GM23338 (cell line): ENCODE measurements at regions not wholly inside any gene's neighbourhood (a gene's known extent, or its start where the extent isn't known, plus 50 kb on each side); places are given as distances from the start of the nearest gene placed in this dataset.

Source experiments
- ATAC-seq: fragments of 200-7000 bp; cut with Tn5 transposase; 3 replicates; pipeline ENCODE4 v1.9.1; 2020
- DNase-seq: peaks from one replicate; pipeline ENCODE4 v3.0.0-alpha.2; 2015; ENCODE audit warnings: low spot score
- H2AFZ ChIP-seq: fragments of 200-600 bp; sonication (generic); 2 replicates; pipeline ENCODE4 v1.8.0; 2016; ENCODE audit warnings: antibody characterized with exemption, mild to moderate bottlenecking, moderate library complexity
- H3F3A ChIP-seq: fragments of 200-600 bp; sonication (generic); replicated peaks from 2 replicates; pipeline ENCODE4 v1.8.0; 2017; ENCODE audit warnings: antibody characterized with exemption, mixed run types, low read depth
- H3K27ac ChIP-seq: fragments of 200-600 bp; sonication (generic); 2 replicates; pipeline ENCODE4 v1.6.1; 2016; ENCODE audit warnings: low read depth
- H3K27me3 ChIP-seq: fragments of 200-600 bp; sonication (generic); 2 replicates; pipeline ENCODE4 v1.8.0; 2016; ENCODE audit warnings: mild to moderate bottlenecking, mixed run types, moderate library complexity; ENCODE audit not compliant: insufficient read depth
- H3K36me3 ChIP-seq: fragments of 200-600 bp; sonication (generic); 2 replicates; pipeline ENCODE4 v1.8.0; 2016; ENCODE audit warnings: mild to moderate bottlenecking; ENCODE audit not compliant: insufficient read depth
- H3K4me1 ChIP-seq: fragments of 200-600 bp; sonication (generic); 2 replicates; pipeline ENCODE4 v1.8.0; 2016; ENCODE audit warnings: mild to moderate bottlenecking, moderate library complexity; ENCODE audit not compliant: insufficient read depth
- H3K4me2 ChIP-seq: fragments of 200-600 bp; sonication (generic); 2 replicates; pipeline ENCODE4 v1.7.1; 2017; ENCODE audit warnings: mixed run types
- H3K4me3 ChIP-seq: fragments of 200-600 bp; sonication (generic); 2 replicates; pipeline ENCODE4 v1.6.1; 2016; ENCODE audit warnings: mixed run types
- H3K79me2 ChIP-seq: fragments of 200-600 bp; sonication (generic); replicated peaks from 2 replicates; pipeline ENCODE4 v1.8.0; 2017; ENCODE audit warnings: mild to moderate bottlenecking; ENCODE audit not compliant: insufficient read depth
- H3K9me2 ChIP-seq: fragments of 200-600 bp; sonication (generic); 2 replicates; pipeline ENCODE4 v1.8.0; 2017; ENCODE audit not compliant: insufficient read depth
- H4K20me1 ChIP-seq: fragments of 200-600 bp; sonication (generic); replicated peaks from 2 replicates; pipeline ENCODE4 v1.8.0; 2017; ENCODE audit warnings: mild to moderate bottlenecking; ENCODE audit not compliant: insufficient read depth
- H3K27ac Mint-ChIP-seq: 2 replicates; pipeline ENCODE4 v1.8.0; 2020; ENCODE audit warnings: inconsistent platforms, mild to moderate bottlenecking, moderate library complexity, mixed read lengths
- H3K27me3 Mint-ChIP-seq: 3 replicates; pipeline ENCODE4 v1.8.0; 2022; ENCODE audit warnings: low read depth, mild to moderate bottlenecking, moderate library complexity, mixed read lengths, inconsistent platforms; ENCODE audit not compliant: insufficient read depth, poor library complexity
- H3K36me3 Mint-ChIP-seq: 3 replicates; pipeline ENCODE4 v1.8.0; 2021; ENCODE audit warnings: low read depth, mild to moderate bottlenecking, inconsistent platforms, moderate library complexity, mixed read lengths
- H3K4me1 Mint-ChIP-seq: 3 replicates; pipeline ENCODE4 v1.8.0; 2020; ENCODE audit warnings: mild to moderate bottlenecking, inconsistent platforms, mixed read lengths
- H3K4me3 Mint-ChIP-seq: 3 replicates; pipeline ENCODE4 v1.8.0; 2021; ENCODE audit warnings: moderate library complexity, mild to moderate bottlenecking, inconsistent platforms, mixed read lengths
- H3K9me3 Mint-ChIP-seq: 3 replicates; pipeline ENCODE4 v1.8.0; 2020; ENCODE audit warnings: moderate library complexity, mild to moderate bottlenecking, inconsistent platforms, mixed read lengths
- CREB1 ChIP-seq: fragments of 250-450 bp; sonication (Bioruptor Pico); IDR thresholded peaks from 2 replicates; pipeline ENCODE4 v1.5.0; 2020; ENCODE audit warnings: low read depth, mild to moderate bottlenecking, moderate library complexity
- CTCF ChIP-seq, 2 experiments: fragments of 200-600 bp in 1 of 2; sonication (generic) in 1 of 2; conservative IDR thresholded peaks; 2 replicates each; pipeline versions ENCODE4 v1.5.1 to v1.6.1; 2016 to 2017; ENCODE audit warnings: antibody characterized with exemption in 2 of 2, low read depth in 2 of 2, mild to moderate bottlenecking in 2 of 2, moderate library complexity in 1 of 2
- EZH2phosphoT487 ChIP-seq: fragments of 200-600 bp; sonication (generic); IDR thresholded peaks from one replicate; pipeline ENCODE4 v1.8.1; 2018; ENCODE audit warnings: antibody characterized with exemption; ENCODE audit not compliant: unreplicated experiment
- REST ChIP-seq: IDR thresholded peaks from one replicate; pipeline ENCODE4 v1.6.1; 2018; ENCODE audit warnings: antibody characterized with exemption; ENCODE audit not compliant: unreplicated experiment
- STAT1 ChIP-seq: IDR thresholded peaks from one replicate; pipeline ENCODE4 v1.6.1; 2016; ENCODE audit warnings: antibody characterized with exemption; ENCODE audit not compliant: unreplicated experiment
- ZNF114 ChIP-seq: fragments of 250-450 bp; sonication (Bioruptor Pico); IDR thresholded peaks from 2 replicates; pipeline ENCODE4 v1.5.0; 2020; ENCODE audit warnings: mild to moderate bottlenecking, moderate library complexity
- ZNF331 ChIP-seq: fragments of 250-450 bp; sonication (Bioruptor Pico); IDR thresholded peaks from 2 replicates; pipeline ENCODE4 v1.5.0; 2020; ENCODE audit warnings: low read depth, mild to moderate bottlenecking, moderate library complexity
- ZNF462 ChIP-seq: fragments of 250-450 bp; sonication (Bioruptor Pico); IDR thresholded peaks from 2 replicates; pipeline ENCODE4 v1.5.0; 2020; ENCODE audit warnings: mild to moderate bottlenecking, moderate library complexity

GRCh38 chr1:227395426-227396028 lies 77.2 kb upstream of the CDC42BPA start:
- no peak for ATAC-seq

More at GRCh38 chr1:227395426-227396028, 77.2 kb upstream of the CDC42BPA start:
- no peak overlapping the region for H3K4me3 Mint-ChIP-seq
- Histone ChIP-seq H4K20me1 (no peaks in the 10 kb centered on the region), H3K27me3 (no peaks in the 10 kb centered on the region), H3K4me2 (no peak overlapping the region), H2AFZ (no peak overlapping the region), H3K4me3 (no peak overlapping the region), H3K9me2 (no peaks in the 10 kb centered on the region; the same call in 1 of the 2 replicates), H3K79me2 (no peaks in the 10 kb centered on the region), H3K36me3 (no peaks in the 10 kb centered on the region), H3K4me1 (no peaks in the 10 kb centered on the region), H3F3A (no peaks in the 10 kb centered on the region), H3K27ac (no peak overlapping the region)
- H3K36me3 Mint-ChIP-seq = peaks cover under 1% of the 10 kb centered on the region; the same call in 1 of the 3 replicates
- H3K27me3 Mint-ChIP-seq = no peaks in the 10 kb centered on the region
- TF ChIP-seq ZNF331 (CRISPR knock-in tag) = no peak
- TF ChIP-seq CREB1 (CRISPR knock-in tag) = no peak
- TF ChIP-seq EZH2phosphoT487 = no peak
- TF ChIP-seq STAT1 = no peak
- TF ChIP-seq REST = no peak
- TF ChIP-seq ZNF114 = no peak
- no peak for TF ChIP-seq CTCF (conservative IDR thresholded peaks at IDR 0.05; ENCODE audit: low read depth in 2 of 2)
- TF ChIP-seq ZNF462 (CRISPR knock-in tag) = no peak
- no peaks in the 10 kb centered on the region for H3K9me3 Mint-ChIP-seq
- peaks cover 8% of the 10 kb centered on the region; the same call in 2 of the 3 replicates for H3K4me1 Mint-ChIP-seq
- DNase-seq = no peak
- H3K27ac Mint-ChIP-seq = no peak overlapping the region
